GM12878 (cell line): ENCODE measurements at regions not wholly inside any gene's neighbourhood (a gene's known extent, or its start where the extent isn't known, plus 50 kb on each side); places are given as distances from the start of the nearest gene placed in this dataset.

Experiments
- ATAC-seq: fragments of 200-7000 bp; cut with Tn5 transposase; 3 replicates; pipeline ENCODE4 v1.9.1; 2020; ENCODE audit warnings: mild to moderate bottlenecking, moderate library complexity
- BruUV-seq: library from RNA; stranded (reverse); fragments of 400-500 nt; replicated peaks from 2 replicates; lab custom pipeline; 2021; lab: Mats Ljungman, UMichigan
- CTCF ChIA-PET: fragments of 300-600 bp; sonication (Branson Sonifier 250); formaldehyde crosslinking; extraction: SDS; loops from one replicate; lab custom pipeline; 2021; ENCODE audit warnings: inconsistent platforms; lab: Yijun Ruan, JAX
- POLR2A ChIA-PET: fragments of 350-600 bp; formaldehyde crosslinking; extraction: SDS; loops from one replicate; lab custom pipeline; 2021; ENCODE audit warnings: inconsistent platforms; lab: Charles Lee
- RAD21 ChIA-PET: fragments of 300-600 bp; sonication (Branson Sonifier 250); formaldehyde crosslinking; loops from one replicate; lab custom pipeline; 2023; ENCODE audit warnings: antibody characterized with exemption; ENCODE audit not compliant: unreplicated experiment; lab: Charles Lee
- SMC1A ChIA-PET: fragments of 300-600 bp; sonication (Branson Sonifier 250); formaldehyde crosslinking; loops from one replicate; lab custom pipeline; 2023; ENCODE audit not compliant: unreplicated experiment, uncharacterized antibody; lab: Charles Lee
- DNase-seq: peaks from one replicate; pipeline ENCODE4 v3.0.0-alpha.2; 2011; ENCODE audit warnings: low read depth, low spot score
- FAIRE-seq: peaks from 3 replicates; lab custom pipeline; 2011; peaks lifted over from hg19 to GRCh38; lab: Jason Lieb, UNC
- H2AFZ ChIP-seq: 2 replicates; pipeline ENCODE4 v1.6.0; 2011; ENCODE audit warnings: low read depth, low read length, control low read depth; ENCODE audit not compliant: control insufficient read depth
- H3K27ac ChIP-seq: 2 replicates; pipeline ENCODE4 v1.5.1; 2011; ENCODE audit warnings: control low read depth; ENCODE audit not compliant: control insufficient read depth, insufficient read depth
- H3K27me3 ChIP-seq, 2 experiments: replicated peaks in 1 of 2; 2 replicates each; pipeline versions ENCODE4 v1.6.0 to v1.6.1; 2011; ENCODE audit warnings: low read length in 1 of 2; ENCODE audit not compliant: control insufficient read depth in 2 of 2, insufficient read depth in 2 of 2
- H3K36me3 ChIP-seq, 2 experiments: 2 replicates each; pipeline ENCODE4 v1.5.1; 2011; ENCODE audit warnings: low read length in 1 of 2; ENCODE audit not compliant: control insufficient read depth in 2 of 2, insufficient read depth in 2 of 2
- H3K4me1 ChIP-seq: 2 replicates; pipeline ENCODE4 v1.6.1; 2011; ENCODE audit warnings: mild to moderate bottlenecking, low read length, moderate library complexity, mixed read lengths; ENCODE audit not compliant: control insufficient read depth, insufficient read depth
- H3K4me2 ChIP-seq: 2 replicates; pipeline ENCODE4 v1.6.0; 2011; ENCODE audit warnings: control low read depth; ENCODE audit not compliant: control insufficient read depth, insufficient read depth
- H3K4me3 ChIP-seq: fragments of 200-600 bp; sonication (generic); 2 replicates; pipeline ENCODE4 v1.5.1; 2016
- H3K79me2 ChIP-seq: 2 replicates; pipeline ENCODE4 v1.6.0; 2011; ENCODE audit warnings: low read length; ENCODE audit not compliant: control insufficient read depth, insufficient read depth
- H3K9ac ChIP-seq: 2 replicates; pipeline ENCODE4 v1.8.0; 2011; ENCODE audit warnings: low read length, control low read depth, mixed read lengths; ENCODE audit not compliant: control insufficient read depth, insufficient read depth
- H3K9me3 ChIP-seq: replicated peaks from 3 replicates; pipeline ENCODE4 v1.5.1; 2011; ENCODE audit warnings: mild to moderate bottlenecking, low read length; ENCODE audit not compliant: control insufficient read depth, insufficient read depth
- H4K20me1 ChIP-seq: 2 replicates; pipeline ENCODE4 v1.6.0; 2011; ENCODE audit not compliant: control insufficient read depth, insufficient read depth
- CBX3 ChIP-seq: fragments of 200-600 bp; sonication (generic); IDR thresholded peaks from 2 replicates; pipeline ENCODE4 v1.6.1; 2016; ENCODE audit warnings: low read depth, borderline replicate concordance
- CBX5 ChIP-seq: sonication (generic); IDR thresholded peaks from 2 replicates; pipeline ENCODE4 v1.6.1; 2016; ENCODE audit warnings: low read depth, moderate library complexity, mild to moderate bottlenecking, inconsistent platforms
- ELK1 ChIP-seq: IDR thresholded peaks from 2 replicates; pipeline ENCODE4 v1.6.1; 2012; ENCODE audit warnings: low read depth, low read length, improper control_type of control experiment
- HCFC1 ChIP-seq: fragments of 150-350 bp; IDR thresholded peaks from 2 replicates; pipeline ENCODE4 v1.6.1; 2014; ENCODE audit warnings: low read length
- LARP7 ChIP-seq: fragments of 450-650 bp; IDR thresholded peaks from 2 replicates; pipeline ENCODE4 v1.6.1; 2017; ENCODE audit warnings: mild to moderate bottlenecking
- MEF2B ChIP-seq: fragments of 450-650 bp; IDR thresholded peaks from 2 replicates; pipeline ENCODE4 v1.6.1; 2018; ENCODE audit warnings: mild to moderate bottlenecking, moderate library complexity; ENCODE audit not compliant: partially characterized antibody, poor library complexity, severe bottlenecking
- MTA2 ChIP-seq: fragments of 450-650 bp; IDR thresholded peaks from 2 replicates; pipeline ENCODE4 v1.6.1; 2016; ENCODE audit warnings: low read depth, mild to moderate bottlenecking, moderate library complexity
- POLR2AphosphoS2 ChIP-seq: IDR thresholded peaks from 2 replicates; pipeline ENCODE4 v1.6.1; 2011; ENCODE audit warnings: low read depth, mild to moderate bottlenecking, low read length, improper control_type of control experiment, moderate library complexity
- POU2F2 ChIP-seq: IDR thresholded peaks from 3 replicates; pipeline ENCODE4 v1.6.1; 2011; ENCODE audit warnings: low read depth, mild to moderate bottlenecking, low read length, borderline replicate concordance
- RCOR1 ChIP-seq: conservative IDR thresholded peaks from 2 replicates; pipeline ENCODE4 v1.6.1; 2012; ENCODE audit warnings: low read depth, low read length, improper control_type of control experiment
- STAT1 ChIP-seq: fragments of 450-650 bp; conservative IDR thresholded peaks from 2 replicates; pipeline ENCODE4 v1.6.1; 2014; ENCODE audit warnings: antibody characterized with exemption, mild to moderate bottlenecking
- SUPT20H ChIP-seq: IDR thresholded peaks from 2 replicates; pipeline ENCODE4 v1.6.1; 2011; ENCODE audit warnings: low read depth, mild to moderate bottlenecking, low read length, moderate library complexity, borderline replicate concordance; ENCODE audit not compliant: control insufficient read depth
- TCF7 ChIP-seq: IDR thresholded peaks from 2 replicates; pipeline ENCODE4 v1.6.1; 2014; ENCODE audit warnings: antibody characterized with exemption, borderline replicate concordance
- YY1 ChIP-seq: IDR thresholded peaks from 2 replicates; pipeline ENCODE4 v1.6.1; 2011; ENCODE audit warnings: low read depth, mild to moderate bottlenecking, low read length
- WGBS: methylation state at CpG from one replicate; pipeline ENCODE4 v1.1.6; 2016; ENCODE audit warnings: low lambda C conversion rate; ENCODE audit not compliant: insufficient replicate concordance, insufficient coverage; ENCODE audit errors: missing lambda C conversion rate; 5-methylcytosine and 5-hydroxymethylcytosine counted together
- in situ Hi-C: fragments of 300-500 bp; cut with MboI; formaldehyde crosslinking; loops from 9 replicates; pipeline ENCODE4 v1.14.3; 2018; ENCODE audit warnings: mixed read lengths
- intact Hi-C: fragments of 100-400 bp; cut with micrococcal nuclease; formaldehyde crosslinking; loops from one replicate; pipeline ENCODE4 v1.14.2; 2022; ENCODE audit not compliant: unreplicated experiment
- TF ChIP-seq, protein P1 (sequence below): fragments of 450-650 bp; IDR thresholded peaks from 2 replicates; pipeline ENCODE4 v1.6.1; 2018; ENCODE audit warnings: mild to moderate bottlenecking, low read depth, moderate library complexity; ENCODE audit not compliant: partially characterized antibody
- TF ChIP-seq, protein P2 (sequence below): IDR thresholded peaks from 2 replicates; pipeline ENCODE4 v1.6.1; 2011; ENCODE audit warnings: mild to moderate bottlenecking, low read depth, low read length, moderate library complexity; ENCODE audit not compliant: insufficient replicate concordance
- TF ChIP-seq, protein P3 (sequence below): fragments of 150-350 bp; IDR thresholded peaks from 2 replicates; pipeline ENCODE4 v1.6.1; 2014; ENCODE audit warnings: mild to moderate bottlenecking, low read depth, low read length

DNA sequence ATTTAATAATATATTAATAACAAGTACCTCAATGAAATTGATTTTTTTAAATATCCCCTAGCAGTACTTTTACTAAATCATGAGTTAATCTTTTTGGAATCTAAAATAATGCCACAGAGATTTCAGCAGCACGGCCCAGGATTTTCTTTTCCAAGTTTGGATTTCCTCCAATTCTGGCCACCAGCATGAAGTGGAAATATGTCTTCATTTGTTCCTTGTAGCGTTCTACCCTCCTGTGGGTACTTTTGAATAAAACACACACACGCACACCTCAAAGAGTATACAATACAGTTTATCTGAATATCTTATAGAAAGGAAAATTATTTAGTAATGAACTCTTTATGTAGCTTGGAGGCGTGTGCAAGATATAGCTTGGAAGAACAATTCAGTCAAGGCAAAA, 125.1 kb upstream of the STT3B start:
- H3K4me3 ChIP-seq: no peak overlapping the region
- no peak for DNase-seq
- BruUV-seq: no TSS peak
- no peak overlapping the region for H3K4me2 ChIP-seq
- POLR2A ChIA-PET: interaction anchor here (0.6 kb wide), 1 partner anchor 153 kb away, joined by 3 read pairs; no protein-coding TSS in a partner anchor
- ATAC-seq: no peak
- no peaks in the 10 kb centered on the region for H4K20me1 ChIP-seq
- CTCF ChIA-PET: no interaction called here
- TF ChIP-seq POLR2AphosphoS2 (no peak), SUPT20H (no peak), STAT1 (no peak), YY1 (no peak), MTA2 (no peak), CBX3 (no peak), HCFC1 (no peak), CBX5 (no peak), TCF7 (no peak), MEF2B (no peak), LARP7 (no peak), RCOR1 (no peak), ELK1 (no peak), POU2F2 (no peak)
- TF ChIP-seq, protein P1, sequence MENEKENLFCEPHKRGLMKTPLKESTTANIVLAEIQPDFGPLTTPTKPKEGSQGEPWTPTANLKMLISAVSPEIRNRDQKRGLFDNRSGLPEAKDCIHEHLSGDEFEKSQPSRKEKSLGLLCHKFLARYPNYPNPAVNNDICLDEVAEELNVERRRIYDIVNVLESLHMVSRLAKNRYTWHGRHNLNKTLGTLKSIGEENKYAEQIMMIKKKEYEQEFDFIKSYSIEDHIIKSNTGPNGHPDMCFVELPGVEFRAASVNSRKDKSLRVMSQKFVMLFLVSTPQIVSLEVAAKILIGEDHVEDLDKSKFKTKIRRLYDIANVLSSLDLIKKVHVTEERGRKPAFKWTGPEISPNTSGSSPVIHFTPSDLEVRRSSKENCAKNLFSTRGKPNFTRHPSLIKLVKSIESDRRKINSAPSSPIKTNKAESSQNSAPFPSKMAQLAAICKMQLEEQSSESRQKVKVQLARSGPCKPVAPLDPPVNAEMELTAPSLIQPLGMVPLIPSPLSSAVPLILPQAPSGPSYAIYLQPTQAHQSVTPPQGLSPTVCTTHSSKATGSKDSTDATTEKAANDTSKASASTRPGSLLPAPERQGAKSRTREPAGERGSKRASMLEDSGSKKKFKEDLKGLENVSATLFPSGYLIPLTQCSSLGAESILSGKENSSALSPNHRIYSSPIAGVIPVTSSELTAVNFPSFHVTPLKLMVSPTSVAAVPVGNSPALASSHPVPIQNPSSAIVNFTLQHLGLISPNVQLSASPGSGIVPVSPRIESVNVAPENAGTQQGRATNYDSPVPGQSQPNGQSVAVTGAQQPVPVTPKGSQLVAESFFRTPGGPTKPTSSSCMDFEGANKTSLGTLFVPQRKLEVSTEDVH: no peak
- TF ChIP-seq, protein P2, sequence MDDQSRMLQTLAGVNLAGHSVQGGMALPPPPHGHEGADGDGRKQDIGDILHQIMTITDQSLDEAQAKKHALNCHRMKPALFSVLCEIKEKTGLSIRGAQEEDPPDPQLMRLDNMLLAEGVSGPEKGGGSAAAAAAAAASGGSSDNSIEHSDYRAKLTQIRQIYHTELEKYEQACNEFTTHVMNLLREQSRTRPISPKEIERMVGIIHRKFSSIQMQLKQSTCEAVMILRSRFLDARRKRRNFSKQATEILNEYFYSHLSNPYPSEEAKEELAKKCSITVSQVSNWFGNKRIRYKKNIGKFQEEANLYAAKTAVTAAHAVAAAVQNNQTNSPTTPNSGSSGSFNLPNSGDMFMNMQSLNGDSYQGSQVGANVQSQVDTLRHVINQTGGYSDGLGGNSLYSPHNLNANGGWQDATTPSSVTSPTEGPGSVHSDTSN: no peak
- TF ChIP-seq, protein P3, sequence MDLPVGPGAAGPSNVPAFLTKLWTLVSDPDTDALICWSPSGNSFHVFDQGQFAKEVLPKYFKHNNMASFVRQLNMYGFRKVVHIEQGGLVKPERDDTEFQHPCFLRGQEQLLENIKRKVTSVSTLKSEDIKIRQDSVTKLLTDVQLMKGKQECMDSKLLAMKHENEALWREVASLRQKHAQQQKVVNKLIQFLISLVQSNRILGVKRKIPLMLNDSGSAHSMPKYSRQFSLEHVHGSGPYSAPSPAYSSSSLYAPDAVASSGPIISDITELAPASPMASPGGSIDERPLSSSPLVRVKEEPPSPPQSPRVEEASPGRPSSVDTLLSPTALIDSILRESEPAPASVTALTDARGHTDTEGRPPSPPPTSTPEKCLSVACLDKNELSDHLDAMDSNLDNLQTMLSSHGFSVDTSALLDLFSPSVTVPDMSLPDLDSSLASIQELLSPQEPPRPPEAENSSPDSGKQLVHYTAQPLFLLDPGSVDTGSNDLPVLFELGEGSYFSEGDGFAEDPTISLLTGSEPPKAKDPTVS: no peak
- no peak overlapping the region for H2AFZ ChIP-seq
- no peak overlapping the region for H3K9ac ChIP-seq
- H3K79me2 ChIP-seq: no peaks in the 10 kb centered on the region
- no peaks in the 10 kb centered on the region for H3K9me3 ChIP-seq
- RAD21 ChIA-PET: interaction anchor here (0.7 kb wide), 1 partner anchor 33 kb away, joined by 4 read pairs; no protein-coding TSS in a partner anchor
- no peak for FAIRE-seq
- intact Hi-C loops: no loop called here
- no peaks in the 10 kb centered on the region for H3K36me3 ChIP-seq
- H3K27ac ChIP-seq: no peak overlapping the region
- in situ Hi-C loops: no loop called here
- SMC1A ChIA-PET: interaction anchor here (0.7 to 1.0 kb wide), 2 partner anchors 34 to 155 kb away, joined by 3 read pairs; no protein-coding TSS in a partner anchor
- 69% methylated on average over 4 of the region's 4 CpGs for WGBS
- no peaks in the 10 kb centered on the region for H3K27me3 ChIP-seq
- H3K4me1 ChIP-seq: no peaks in the 10 kb centered on the region
